Stimulated activated CD4-positive, alpha-beta T cell treated with anti-CD3 and anti-CD28 coated beads, Interleukin-1b, Interleukin-23, amount 100 ng/mL, for 4 hours (primary cell): ENCODE measurements at regions not wholly inside any gene's neighbourhood (a gene's known extent, or its start where the extent isn't known, plus 50 kb on each side); places are given as distances from the start of the nearest gene placed in this dataset.

Experiments
- DNase-seq, 2 donors: peaks; one replicate each; pipeline ENCODE4 v3.0.0-alpha.2; 2020; ENCODE audit warnings: low read depth in 2 of 2

DNA sequence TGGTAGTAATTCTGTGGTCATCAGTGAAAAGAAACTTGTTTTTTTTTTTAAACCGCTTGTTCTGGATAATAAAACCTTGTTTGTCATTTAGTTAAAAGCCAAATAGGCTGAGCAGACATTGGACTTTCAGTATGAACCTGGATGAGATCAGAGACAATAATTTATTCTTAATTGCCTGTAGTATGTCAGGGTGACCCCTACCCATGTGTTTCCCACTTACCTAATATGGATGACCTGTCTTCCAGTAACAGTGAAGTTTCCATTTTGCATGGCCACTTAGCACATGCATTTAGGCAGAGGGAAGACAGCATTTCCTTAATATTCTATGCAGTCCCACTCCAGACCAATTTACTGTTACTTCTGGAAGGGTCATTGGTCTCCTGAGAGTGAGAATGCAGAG lies 87.6 kb upstream of the CFAP20DC start:
- DNase-seq, result no peak

DNA sequence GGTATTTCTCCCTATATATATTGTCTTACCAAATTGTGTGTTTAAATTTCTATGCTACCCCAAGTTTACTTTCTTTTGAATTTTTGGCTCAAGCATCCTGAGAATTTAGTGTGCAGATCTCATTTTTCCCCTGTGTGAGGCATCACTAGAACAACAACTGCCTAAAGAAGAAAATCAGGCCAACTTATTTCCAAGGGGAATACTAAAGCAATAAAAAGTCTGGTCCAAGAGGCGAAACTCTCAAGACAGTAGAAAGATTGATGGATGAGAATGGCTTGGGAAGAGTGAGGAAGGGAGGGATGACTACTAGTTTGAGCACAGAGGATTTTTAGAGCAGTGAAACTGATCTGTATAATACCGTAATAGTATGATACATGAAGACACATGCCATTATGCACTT lies 86.3 kb upstream of the CFAP20DC start:
- no peak for DNase-seq

DNA sequence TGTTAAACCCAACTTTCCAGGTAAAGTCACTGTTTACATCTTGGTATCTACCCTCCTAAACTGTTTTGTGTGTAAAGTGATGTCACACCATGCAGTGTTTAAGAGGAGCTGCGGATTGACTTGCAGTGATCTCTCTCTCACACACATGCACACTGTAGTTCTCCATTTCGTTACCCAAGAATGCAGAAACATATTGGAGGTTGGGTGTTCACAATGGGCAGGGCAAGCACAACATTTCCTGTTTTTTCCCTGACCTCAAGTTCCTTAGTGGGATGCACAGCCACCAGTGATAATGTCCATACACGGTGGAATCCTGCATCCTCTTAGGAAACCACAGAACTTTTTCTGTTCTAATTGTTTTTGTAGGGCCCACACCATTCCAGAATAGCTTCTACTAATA lies 85.3 kb upstream of the CFAP20DC start:
- DNase-seq, result no peak

DNA sequence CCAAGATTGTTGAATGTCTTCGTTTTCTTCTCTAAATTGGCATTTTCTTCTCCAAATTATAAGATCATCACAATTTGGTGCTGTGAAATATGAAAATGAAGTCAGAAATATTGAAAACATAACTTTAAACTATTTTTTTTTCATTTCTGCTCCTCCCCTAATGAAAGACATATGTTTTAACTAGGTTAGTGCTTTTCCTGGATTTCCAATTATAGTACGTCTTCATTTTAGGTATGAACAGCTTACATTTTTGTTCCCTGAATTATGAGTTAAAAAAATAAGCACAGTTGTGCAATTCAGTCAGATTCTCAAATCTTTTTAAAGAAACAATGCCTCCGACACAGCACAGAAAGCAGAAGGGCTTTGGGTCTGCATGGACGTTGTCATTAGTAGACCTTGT lies 83.5 kb upstream of the CFAP20DC start:
- no peak for DNase-seq

DNA sequence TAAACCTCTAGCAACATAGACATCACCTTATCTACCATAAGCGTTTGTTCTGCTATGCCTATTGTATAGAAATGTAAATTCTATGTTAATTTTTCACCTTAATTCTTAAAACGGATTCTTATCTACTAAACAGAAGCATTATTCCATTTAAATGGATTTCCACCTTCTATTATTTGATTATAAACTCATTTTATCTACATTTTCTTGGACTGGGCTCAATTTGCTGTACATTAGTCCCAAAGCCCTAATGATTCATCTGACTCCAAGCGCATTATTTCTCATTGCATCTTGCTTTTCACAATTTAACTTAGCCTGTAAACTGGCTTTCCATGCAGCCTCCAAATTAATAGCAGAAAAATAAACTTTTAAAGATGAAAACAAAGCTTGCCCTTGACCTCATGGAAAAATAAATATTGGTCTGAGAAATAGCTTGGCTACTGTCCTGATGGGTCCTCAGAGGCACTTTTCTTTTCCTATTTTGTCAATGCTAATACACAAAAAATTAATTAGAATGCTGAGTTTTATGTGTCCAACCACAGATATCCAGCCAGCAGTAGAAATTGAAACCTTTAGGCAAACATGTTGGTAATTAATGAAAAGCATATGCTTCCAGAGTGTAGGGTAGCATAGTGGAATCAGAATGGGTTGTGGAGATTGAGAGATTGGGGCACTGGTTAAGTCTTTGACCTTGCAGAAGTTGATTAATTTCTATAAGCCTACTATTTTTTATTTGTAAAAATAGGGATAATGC lies 81.4 kb upstream of the CFAP20DC start:
- DNase-seq, result no peak

DNA sequence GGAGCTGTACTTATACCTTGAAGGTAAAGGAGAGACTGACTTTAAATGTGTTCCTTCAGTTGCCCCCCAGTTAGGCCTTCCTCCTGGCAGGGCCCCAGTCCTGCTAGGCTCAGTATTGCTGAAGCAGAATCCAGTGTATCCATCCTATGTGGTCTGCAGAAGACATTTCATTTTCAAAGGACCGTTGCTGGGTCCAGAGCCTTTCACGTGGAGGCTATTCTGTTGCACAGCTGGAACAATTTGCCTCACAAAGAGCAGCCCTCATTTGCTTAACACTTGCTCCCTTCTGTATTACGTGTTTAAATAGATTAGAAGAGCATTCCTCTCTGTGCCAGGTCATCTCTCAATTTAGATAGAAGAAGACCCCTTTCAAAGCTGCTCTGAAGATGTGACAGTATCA lies 78.9 kb upstream of the CFAP20DC start:
- no peak for DNase-seq

DNA sequence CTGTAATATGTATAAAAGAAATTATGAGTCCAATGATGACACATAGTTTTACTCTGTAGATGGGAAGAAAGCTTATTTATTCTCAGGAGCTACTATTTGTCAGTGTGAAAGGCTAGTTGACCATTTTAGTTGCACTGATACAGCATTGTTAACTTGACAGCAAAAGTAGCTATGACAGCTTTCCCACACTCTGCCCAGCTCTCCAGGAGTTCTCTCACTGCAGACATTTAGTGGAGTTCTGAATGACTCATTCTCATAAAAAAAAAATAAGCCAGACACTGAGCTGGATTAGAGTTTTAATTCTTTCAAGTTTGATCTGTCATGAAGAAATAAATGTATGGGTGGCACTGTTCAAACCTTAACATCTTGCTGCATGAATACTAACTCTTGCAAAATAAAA lies 77.2 kb upstream of the CFAP20DC start:
- no peak for DNase-seq

DNA sequence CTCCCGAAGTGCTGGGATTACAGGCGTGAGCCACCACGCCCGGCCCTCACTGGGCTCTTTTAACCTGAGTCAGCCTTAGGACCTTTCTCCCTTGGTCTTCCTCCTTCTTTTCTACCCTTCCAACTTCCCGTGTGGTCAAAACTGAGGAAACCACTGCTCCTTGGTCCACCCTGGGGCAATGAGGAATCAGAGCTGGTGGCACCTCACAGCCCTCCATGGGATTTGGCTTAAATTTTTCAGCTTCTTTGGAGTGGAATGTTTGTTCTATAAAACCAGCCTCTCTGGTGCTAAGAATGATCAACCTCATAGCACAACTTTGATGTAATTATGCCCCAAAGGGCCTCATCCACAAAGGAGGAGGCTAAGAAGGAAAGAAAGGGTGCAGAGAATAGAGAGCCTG lies 76.6 kb upstream of the CFAP20DC start:
- no peak for DNase-seq

DNA sequence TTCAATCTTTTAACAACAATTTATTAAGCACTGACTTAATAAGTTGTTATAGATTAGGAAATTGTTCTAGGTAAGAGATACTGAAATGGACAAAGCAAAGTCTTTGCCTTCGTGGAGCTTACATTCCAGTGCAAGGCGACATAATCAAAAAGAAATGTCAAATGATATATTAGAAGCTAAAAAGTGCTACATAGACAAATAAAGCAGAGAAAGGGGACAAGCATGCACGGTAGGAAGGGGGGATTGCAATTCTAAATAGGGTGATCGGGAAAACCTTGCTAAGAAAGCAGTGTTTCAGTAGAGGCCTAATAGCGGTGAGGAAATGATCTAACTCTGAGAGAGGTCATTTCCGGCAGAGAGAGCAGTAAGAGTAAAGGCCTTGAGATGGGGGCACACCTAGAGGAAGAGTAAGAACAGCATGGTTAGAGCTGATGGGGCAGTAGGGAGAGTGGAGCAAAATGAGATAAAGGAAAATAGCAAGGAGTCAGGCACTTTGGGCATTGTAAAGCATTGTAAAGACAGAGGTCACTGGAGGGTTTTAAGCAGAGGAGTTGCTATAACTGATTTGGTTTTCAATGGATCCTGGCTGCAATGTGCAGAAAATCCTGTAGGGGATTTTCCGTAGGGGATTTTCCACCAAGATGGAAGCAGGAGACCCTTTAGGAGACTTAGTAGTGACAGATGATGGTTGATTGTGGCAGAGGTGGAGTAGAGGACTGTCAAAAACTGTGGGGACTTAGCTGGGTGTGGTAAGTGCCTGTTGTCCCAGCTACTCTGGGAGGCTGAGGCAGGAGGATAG lies 71.7 kb upstream of the CFAP20DC start:
- DNase-seq, result no peak

DNA sequence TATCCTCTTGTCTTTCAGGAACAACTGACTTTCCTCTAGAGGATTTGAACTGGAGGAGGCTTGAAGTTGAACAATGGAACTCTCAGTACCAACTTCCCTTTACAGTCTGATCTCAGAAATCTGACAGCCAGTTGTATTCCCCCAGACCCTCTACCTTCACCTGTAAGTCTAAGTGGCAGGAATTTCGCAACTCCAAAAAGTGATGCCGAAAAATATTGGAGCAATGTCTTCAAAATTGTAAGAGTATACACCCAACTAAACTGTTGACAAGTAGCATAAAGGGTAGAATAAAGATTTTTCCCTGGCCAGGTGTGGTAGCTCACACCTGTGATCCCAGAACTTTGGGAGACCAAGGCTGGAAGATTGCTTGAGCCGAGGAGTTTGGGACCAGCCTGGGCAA lies 69.1 kb upstream of the CFAP20DC start:
- no peak for DNase-seq

DNA sequence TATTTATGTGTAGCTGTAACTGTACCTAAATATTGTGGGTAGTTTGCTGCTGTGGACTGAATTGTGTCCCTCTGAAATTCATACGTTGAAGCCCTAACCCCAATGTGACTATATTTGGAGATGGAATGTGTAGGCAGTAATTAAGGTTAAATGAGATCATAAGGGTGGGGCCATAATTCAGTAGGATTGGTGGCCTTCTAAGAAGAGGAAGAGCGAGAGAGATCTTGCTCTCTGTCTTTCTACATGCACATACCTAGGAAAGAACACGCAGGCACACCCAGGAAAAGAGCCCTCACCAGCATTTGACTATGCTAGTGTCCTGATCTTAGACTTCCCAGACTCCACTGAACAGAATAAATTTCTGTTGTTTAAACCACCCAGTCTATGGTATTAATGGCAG lies 67.6 kb upstream of the CFAP20DC start:
- DNase-seq, result no peak

DNA sequence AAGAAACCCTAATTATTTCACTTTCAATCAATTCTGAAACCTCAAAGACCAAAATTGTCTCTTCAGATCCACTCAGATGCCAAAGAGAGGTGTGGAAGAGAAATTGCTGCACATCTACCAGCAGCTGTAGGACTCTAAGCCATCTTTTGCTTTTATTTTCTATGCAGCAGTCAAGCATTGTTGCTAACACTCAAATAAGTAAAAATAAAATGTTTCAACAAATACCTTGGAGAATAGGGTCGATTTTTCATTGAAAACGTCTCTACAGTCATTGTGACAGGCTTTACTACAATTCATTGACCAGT lies 66.4 kb upstream of the CFAP20DC start:
- no peak for DNase-seq

DNA sequence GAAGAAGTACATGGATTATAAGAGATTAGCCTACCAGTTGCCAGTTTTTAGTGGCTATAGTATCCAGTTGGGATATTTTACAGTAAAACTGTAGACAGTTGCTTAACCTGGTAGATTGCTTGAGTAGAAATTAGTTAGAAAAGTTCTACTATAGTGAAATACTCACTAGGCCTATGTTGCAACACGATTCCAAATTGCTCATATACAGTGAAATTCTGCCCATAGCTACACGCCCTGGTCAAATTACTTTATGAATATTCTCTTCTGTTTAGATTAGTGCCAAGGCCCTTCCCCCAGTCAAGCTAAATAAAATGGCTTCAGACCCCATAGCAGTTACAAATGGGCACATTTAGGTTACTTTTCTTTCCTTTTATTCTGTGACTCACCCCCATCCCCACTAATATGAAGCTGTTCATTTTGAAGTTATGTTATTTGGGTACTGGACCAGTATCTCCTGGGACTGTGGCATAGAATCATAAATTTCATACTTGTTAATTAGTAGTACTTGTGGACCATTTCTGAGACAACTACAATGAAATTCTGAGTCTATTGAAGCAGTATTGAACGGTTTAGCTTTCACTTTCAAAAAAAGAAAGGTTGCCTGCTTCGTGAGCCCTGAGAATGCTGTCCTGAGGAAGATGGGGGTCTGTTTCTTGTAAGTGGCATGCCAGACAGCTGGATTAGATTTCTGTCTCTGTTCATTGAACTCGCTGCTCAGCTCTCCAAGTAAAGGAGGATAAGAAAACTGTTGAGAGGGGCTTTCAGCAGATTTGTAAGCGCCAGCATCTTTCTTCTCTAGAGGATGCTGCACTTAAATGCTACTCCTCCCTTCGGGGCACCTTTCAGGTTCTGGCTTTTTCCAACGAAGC lies 65.8 kb upstream of the CFAP20DC start:
- DNase-seq, result no peak

DNA sequence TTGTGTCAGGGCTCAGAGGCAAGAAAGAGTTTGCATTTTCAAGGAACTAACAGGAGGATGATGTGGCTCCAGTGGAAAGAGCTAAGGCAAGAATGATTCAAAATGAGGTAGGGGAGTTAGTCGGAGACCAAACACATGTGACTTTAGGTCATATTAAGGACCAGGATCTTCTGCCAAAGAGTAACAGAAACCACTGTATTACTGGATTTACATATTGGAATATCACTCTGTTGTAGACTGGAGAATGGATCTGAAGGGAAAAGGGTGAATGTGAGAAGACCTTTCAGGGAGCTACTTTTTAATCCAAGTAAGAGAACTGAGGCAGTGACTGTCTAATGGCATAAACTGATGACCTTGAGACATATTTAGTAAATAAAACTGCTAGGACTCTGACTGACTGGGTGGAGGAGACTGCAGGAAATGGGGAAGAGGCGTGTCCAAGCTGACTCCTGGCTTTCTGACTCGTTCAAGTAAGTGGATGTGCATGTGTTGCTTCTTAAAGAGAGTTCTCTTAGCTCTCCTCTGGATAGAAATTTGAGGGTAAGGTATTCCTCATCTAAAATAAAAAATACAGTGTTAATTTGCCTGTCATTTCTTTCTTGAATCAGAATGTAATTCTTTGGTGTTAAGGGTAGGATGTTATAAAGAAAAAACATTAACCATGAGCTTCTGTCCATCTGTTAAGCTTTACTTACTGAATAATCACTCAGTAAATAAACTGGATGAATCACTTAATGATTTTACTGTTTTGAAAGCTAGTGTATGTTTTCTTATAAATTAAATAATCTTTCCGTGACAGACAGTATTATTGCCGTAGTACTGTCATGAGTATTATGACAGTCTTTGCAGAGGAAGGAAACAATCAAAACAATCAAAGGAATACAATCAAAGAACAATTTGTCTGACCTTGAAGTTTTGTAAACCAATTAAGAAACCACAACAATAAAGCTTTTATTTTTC lies 58.3 kb upstream of the CFAP20DC start:
- no peak for DNase-seq

DNA sequence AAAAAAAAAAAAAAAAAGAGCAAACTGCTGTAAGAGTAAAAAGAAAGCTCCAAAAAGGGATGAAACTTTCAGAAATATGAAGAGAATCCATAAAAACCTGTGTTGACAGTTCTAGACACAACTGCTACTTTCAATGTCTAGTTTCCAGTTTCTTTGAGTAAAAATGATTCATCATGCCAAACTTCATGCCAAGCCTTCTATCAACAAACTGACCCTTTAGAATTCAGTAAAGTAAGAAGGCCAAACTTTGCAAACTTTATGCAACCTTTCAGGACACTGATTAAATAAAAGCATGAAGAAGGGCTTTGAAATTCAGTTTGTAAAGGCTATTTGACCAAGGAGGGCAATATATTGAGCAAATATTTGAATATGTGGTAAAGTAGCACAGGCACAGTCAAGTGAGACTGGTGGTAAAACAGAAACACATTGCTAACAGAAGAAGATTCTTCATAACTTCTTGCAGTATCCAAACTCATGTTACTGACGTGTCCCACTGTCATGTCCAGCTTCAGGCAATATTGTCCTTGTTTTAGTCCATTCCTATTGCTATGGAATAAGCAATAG lies 56.3 kb upstream of the CFAP20DC start:
- DNase-seq, result no peak

DNA sequence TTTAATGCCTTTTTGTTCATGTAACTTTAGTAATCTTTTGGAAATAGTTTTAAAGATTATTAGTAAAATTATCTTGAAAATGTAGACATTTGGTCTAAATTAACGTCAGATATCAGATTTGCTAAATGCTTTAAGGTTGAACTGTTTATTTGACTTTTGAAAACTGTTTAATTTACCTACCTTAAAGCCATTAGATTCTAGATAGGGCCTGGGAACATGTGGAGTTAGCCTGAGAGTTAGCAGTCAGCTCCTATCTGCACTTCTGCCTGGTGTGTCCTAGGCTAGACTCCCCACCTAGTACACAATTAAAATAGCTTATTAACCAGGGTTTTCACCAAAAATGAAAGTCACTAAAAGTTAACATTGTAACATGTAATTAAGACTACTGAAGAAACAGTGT lies 53.7 kb upstream of the CFAP20DC start:
- no peak for DNase-seq

DNA sequence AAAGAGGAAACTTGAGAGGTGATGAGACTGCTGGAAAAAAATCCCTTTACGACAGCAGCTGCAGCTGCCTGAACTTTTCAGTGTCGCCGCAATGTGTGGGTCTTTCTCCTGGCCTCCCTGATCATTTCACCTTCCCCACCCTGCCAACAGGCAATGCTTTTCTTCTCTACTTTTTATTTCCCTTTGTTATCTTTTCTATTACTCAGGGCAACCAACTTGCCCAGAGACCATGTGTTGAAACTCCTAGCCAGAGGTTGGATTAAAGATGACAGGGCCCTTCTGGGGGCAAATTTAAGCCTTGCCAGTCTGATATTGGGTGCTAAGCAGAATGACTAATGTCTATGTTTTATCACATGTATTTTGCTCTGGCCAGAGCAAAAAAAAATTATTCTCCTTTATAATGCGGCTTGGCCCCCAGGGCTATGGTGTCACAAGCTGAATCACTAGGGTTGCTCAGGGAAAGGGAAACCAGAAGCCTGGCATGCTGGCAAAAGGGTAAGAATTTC lies 51.5 kb upstream of the CFAP20DC start:
- no peak for DNase-seq
